Uterus (tissue), 2 donors: ENCODE measurements at regions not wholly inside any gene's neighbourhood (a gene's known extent, or its start where the extent isn't known, plus 50 kb on each side); places are given as distances from the start of the nearest gene placed in this dataset.

Experiments used
- POLR2A ChIP-seq, 2 donors: fragments of 450-650 bp; IDR thresholded peaks; one replicate each; pipeline ENCODE4 v1.6.1; 2016; ENCODE audit warnings: antibody characterized with exemption in 2 of 2, mild to moderate bottlenecking in 1 of 2, moderate library complexity in 1 of 2
- TF ChIP-seq, protein P1 (sequence below), 4 experiments: fragments of 200-600 bp in 2 of 4; fragments of 450-650 bp in 2 of 4; sonication (generic) in 2 of 4; IDR thresholded peaks; one replicate each; pipeline ENCODE4 v1.5.1; 2016 to 2019; ENCODE audit warnings: antibody characterized with exemption in 4 of 4, mild to moderate bottlenecking in 2 of 4, moderate library complexity in 1 of 4

DNA sequence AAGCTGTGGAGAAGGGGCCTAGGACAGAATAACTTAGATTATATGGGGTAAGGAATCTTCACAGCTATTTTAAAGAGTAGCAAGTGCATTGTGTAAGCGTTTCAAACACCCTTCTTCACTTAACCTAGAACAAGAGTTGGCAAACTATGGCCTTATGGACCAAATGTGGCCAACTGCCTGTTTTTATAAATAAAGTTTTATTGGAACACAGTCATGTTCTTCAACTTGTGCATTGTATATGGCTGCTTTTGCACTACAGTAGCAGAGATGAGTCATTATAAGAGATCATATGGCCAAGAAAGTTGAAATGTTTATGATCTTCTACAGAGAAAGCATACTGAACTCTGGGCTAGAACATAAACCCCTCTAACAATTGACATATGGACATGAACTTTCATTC, 187.8 kb downstream of the ETV1 start:
- TF ChIP-seq, protein P1, sequence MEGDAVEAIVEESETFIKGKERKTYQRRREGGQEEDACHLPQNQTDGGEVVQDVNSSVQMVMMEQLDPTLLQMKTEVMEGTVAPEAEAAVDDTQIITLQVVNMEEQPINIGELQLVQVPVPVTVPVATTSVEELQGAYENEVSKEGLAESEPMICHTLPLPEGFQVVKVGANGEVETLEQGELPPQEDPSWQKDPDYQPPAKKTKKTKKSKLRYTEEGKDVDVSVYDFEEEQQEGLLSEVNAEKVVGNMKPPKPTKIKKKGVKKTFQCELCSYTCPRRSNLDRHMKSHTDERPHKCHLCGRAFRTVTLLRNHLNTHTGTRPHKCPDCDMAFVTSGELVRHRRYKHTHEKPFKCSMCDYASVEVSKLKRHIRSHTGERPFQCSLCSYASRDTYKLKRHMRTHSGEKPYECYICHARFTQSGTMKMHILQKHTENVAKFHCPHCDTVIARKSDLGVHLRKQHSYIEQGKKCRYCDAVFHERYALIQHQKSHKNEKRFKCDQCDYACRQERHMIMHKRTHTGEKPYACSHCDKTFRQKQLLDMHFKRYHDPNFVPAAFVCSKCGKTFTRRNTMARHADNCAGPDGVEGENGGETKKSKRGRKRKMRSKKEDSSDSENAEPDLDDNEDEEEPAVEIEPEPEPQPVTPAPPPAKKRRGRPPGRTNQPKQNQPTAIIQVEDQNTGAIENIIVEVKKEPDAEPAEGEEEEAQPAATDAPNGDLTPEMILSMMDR (IDR thresholded peaks at IDR 0.05) = no peak
- TF ChIP-seq POLR2A (IDR thresholded peaks at IDR 0.05) = no peak
